ENCODE measurements at regions not wholly inside any gene's neighbourhood (a gene's known extent, or its start where the extent isn't known, plus 50 kb on each side); places are given as distances from the start of the nearest gene placed in this dataset.

DNA sequence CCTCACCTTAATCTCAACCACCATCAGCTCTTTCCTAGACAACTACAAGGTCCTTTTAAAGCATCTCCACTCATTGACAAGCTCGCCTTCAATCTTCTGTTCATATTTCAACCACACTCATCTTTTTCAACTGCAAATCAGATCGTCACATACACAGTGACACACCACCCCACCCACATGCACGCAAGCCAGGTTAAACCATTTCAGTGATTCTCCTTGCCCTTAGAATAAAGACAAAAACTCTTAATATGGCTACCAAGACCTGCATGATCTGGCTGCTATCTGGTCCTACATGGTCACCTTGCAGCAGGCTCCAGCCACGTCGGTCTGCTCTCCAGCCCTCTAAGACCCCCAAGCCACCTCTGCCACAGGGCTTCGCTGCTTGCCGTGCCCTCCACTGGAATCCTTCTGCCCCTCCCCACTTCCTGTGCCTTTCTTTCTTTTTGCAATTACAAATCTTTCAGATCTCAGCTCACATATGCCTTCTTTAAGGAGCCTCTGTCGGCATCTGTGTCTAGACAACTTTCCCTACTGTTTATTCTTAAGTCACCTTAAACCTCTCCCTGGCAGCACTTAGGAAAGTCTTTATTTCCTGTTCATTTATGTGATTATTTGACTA is 507.3 kb upstream of the ARID1B start:
- TF ChIP-seq POLR2AphosphoS5 (IDR thresholded peaks at IDR 0.05) (no peak), EP300 (IDR thresholded peaks at IDR 0.05) (no peak), POLR2A (IDR thresholded peaks at IDR 0.05) (no peak)
- TF ChIP-seq, protein P1, sequence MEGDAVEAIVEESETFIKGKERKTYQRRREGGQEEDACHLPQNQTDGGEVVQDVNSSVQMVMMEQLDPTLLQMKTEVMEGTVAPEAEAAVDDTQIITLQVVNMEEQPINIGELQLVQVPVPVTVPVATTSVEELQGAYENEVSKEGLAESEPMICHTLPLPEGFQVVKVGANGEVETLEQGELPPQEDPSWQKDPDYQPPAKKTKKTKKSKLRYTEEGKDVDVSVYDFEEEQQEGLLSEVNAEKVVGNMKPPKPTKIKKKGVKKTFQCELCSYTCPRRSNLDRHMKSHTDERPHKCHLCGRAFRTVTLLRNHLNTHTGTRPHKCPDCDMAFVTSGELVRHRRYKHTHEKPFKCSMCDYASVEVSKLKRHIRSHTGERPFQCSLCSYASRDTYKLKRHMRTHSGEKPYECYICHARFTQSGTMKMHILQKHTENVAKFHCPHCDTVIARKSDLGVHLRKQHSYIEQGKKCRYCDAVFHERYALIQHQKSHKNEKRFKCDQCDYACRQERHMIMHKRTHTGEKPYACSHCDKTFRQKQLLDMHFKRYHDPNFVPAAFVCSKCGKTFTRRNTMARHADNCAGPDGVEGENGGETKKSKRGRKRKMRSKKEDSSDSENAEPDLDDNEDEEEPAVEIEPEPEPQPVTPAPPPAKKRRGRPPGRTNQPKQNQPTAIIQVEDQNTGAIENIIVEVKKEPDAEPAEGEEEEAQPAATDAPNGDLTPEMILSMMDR (IDR thresholded peaks at IDR 0.05), result no peak

Data from upper lobe of left lung (tissue), 4 donors.